ENCODE measurements at regions not wholly inside any gene's neighbourhood (a gene's known extent, or its start where the extent isn't known, plus 50 kb on each side); places are given as distances from the start of the nearest gene placed in this dataset.

DNA sequence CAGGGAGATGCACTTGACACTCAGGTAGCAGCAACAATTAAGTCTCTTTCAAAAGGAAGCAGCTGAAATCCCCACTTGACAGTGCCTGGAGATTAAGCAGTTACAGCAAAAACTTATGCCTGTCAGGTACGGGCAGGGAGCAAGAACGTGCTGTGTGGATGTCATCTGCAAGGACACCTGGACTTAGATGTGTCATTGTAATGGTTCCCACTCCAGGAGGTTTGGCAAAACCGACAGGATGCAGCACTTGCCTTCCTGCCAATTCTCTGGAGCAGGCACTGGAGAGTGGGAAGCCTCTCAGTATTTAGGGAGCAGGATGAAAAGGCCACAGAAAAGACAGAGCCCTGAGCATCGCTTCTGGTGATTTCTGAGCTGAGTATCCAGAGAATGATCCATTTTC, 292.4 kb downstream of the PDCD6IP start:
- Histone ChIP-seq H3K27ac (ENCODE audit: control insufficient read depth, insufficient read depth) (no peak overlapping the region), H3K4me3 (no peak overlapping the region), H3K9ac (ENCODE audit: control insufficient read depth, insufficient read depth, low read length) (no peak overlapping the region), H4K20me1 (ENCODE audit: control insufficient read depth, insufficient read depth) (no peaks in the 10 kb centered on the region), H3K4me2 (ENCODE audit: control insufficient read depth, insufficient read depth) (no peak overlapping the region), H3K36me3 (ENCODE audit: control insufficient read depth in 2 of 2, insufficient read depth in 2 of 2, low read length in 1 of 2) (no peaks in the 10 kb centered on the region), H3K9me3 (replicated peaks; ENCODE audit: control insufficient read depth, insufficient read depth, low read length) (no peaks in the 10 kb centered on the region; the same call in 2 of the 3 replicates), H3K4me1 (ENCODE audit: control insufficient read depth, insufficient read depth, low read length) (no peaks in the 10 kb centered on the region), H3K27me3 (replicated peaks in 1 of 2; ENCODE audit: control insufficient read depth in 2 of 2, insufficient read depth in 2 of 2, low read length in 1 of 2) (no peaks in the 10 kb centered on the region), H3K79me2 (ENCODE audit: control insufficient read depth, insufficient read depth, low read length) (no peaks in the 10 kb centered on the region), H2AFZ (ENCODE audit: control insufficient read depth, low read depth, low read length) (no peak overlapping the region)
- 52% methylated on average over 4 of the region's 4 CpGs for WGBS (ENCODE audit: insufficient coverage, insufficient replicate concordance, low lambda C conversion rate, missing lambda C conversion rate)
- ChIA-PET CTCF (no interaction called here), RAD21 (ENCODE audit: unreplicated experiment) (no interaction called here), POLR2A (no interaction called here), SMC1A (ENCODE audit: uncharacterized antibody, unreplicated experiment) (no interaction called here)
- no peak for FAIRE-seq
- in situ Hi-C loops (cut with MboI): no loop called here
- no peak for ATAC-seq
- no TSS peak for BruUV-seq (replicated peaks)
- intact Hi-C loops (cut with micrococcal nuclease; ENCODE audit: unreplicated experiment): no loop called here
- DNase-seq (ENCODE audit: low read depth, low spot score): no peak
- TF ChIP-seq, protein P1, sequence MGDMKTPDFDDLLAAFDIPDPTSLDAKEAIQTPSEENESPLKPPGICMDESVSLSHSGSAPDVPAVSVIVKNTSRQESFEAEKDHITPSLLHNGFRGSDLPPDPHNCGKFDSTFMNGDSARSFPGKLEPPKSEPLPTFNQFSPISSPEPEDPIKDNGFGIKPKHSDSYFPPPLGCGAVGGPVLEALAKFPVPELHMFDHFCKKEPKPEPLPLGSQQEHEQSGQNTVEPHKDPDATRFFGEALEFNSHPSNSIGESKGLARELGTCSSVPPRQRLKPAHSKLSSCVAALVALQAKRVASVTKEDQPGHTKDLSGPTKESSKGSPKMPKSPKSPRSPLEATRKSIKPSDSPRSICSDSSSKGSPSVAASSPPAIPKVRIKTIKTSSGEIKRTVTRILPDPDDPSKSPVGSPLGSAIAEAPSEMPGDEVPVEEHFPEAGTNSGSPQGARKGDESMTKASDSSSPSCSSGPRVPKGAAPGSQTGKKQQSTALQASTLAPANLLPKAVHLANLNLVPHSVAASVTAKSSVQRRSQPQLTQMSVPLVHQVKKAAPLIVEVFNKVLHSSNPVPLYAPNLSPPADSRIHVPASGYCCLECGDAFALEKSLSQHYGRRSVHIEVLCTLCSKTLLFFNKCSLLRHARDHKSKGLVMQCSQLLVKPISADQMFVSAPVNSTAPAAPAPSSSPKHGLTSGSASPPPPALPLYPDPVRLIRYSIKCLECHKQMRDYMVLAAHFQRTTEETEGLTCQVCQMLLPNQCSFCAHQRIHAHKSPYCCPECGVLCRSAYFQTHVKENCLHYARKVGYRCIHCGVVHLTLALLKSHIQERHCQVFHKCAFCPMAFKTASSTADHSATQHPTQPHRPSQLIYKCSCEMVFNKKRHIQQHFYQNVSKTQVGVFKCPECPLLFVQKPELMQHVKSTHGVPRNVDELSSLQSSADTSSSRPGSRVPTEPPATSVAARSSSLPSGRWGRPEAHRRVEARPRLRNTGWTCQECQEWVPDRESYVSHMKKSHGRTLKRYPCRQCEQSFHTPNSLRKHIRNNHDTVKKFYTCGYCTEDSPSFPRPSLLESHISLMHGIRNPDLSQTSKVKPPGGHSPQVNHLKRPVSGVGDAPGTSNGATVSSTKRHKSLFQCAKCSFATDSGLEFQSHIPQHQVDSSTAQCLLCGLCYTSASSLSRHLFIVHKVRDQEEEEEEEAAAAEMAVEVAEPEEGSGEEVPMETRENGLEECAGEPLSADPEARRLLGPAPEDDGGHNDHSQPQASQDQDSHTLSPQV (IDR thresholded peaks at IDR 0.05): no peak
- TF ChIP-seq MLLT1 (IDR thresholded peaks at IDR 0.05) (no peak), RBBP5 (conservative IDR thresholded peaks at IDR 0.05) (no peak), BCL3 (IDR thresholded peaks at IDR 0.05; ENCODE audit: borderline replicate concordance, insufficient read depth, low read depth, low read length, poor library complexity, severe bottlenecking) (no peak), ZSCAN29 (IDR thresholded peaks at IDR 0.05) (no peak), YY1 (IDR thresholded peaks at IDR 0.05; ENCODE audit: low read depth, low read length) (no peak), KLF5 (IDR thresholded peaks at IDR 0.05; ENCODE audit: partially characterized antibody) (no peak), JUNB (IDR thresholded peaks at IDR 0.05) (no peak)
- TF ChIP-seq, protein P2, sequence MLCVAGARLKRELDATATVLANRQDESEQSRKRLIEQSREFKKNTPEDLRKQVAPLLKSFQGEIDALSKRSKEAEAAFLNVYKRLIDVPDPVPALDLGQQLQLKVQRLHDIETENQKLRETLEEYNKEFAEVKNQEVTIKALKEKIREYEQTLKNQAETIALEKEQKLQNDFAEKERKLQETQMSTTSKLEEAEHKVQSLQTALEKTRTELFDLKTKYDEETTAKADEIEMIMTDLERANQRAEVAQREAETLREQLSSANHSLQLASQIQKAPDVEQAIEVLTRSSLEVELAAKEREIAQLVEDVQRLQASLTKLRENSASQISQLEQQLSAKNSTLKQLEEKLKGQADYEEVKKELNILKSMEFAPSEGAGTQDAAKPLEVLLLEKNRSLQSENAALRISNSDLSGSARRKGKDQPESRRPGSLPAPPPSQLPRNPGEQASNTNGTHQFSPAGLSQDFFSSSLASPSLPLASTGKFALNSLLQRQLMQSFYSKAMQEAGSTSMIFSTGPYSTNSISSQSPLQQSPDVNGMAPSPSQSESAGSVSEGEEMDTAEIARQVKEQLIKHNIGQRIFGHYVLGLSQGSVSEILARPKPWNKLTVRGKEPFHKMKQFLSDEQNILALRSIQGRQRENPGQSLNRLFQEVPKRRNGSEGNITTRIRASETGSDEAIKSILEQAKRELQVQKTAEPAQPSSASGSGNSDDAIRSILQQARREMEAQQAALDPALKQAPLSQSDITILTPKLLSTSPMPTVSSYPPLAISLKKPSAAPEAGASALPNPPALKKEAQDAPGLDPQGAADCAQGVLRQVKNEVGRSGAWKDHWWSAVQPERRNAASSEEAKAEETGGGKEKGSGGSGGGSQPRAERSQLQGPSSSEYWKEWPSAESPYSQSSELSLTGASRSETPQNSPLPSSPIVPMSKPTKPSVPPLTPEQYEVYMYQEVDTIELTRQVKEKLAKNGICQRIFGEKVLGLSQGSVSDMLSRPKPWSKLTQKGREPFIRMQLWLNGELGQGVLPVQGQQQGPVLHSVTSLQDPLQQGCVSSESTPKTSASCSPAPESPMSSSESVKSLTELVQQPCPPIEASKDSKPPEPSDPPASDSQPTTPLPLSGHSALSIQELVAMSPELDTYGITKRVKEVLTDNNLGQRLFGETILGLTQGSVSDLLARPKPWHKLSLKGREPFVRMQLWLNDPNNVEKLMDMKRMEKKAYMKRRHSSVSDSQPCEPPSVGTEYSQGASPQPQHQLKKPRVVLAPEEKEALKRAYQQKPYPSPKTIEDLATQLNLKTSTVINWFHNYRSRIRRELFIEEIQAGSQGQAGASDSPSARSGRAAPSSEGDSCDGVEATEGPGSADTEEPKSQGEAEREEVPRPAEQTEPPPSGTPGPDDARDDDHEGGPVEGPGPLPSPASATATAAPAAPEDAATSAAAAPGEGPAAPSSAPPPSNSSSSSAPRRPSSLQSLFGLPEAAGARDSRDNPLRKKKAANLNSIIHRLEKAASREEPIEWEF (IDR thresholded peaks at IDR 0.05; ENCODE audit: insufficient replicate concordance, low read depth, low read length): no peak
- TF ChIP-seq, protein P3, sequence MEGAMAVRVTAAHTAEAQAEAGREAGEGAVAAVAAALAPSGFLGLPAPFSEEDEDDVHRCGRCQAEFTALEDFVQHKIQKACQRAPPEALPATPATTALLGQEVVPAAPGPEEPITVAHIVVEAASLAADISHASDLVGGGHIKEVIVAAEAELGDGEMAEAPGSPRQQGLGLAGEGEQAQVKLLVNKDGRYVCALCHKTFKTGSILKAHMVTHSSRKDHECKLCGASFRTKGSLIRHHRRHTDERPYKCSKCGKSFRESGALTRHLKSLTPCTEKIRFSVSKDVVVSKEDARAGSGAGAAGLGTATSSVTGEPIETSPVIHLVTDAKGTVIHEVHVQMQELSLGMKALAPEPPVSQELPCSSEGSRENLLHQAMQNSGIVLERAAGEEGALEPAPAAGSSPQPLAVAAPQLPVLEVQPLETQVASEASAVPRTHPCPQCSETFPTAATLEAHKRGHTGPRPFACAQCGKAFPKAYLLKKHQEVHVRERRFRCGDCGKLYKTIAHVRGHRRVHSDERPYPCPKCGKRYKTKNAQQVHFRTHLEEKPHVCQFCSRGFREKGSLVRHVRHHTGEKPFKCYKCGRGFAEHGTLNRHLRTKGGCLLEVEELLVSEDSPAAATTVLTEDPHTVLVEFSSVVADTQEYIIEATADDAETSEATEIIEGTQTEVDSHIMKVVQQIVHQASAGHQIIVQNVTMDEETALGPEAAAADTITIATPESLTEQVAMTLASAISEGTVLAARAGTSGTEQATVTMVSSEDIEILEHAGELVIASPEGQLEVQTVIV (IDR thresholded peaks at IDR 0.05; ENCODE audit: borderline replicate concordance, partially characterized antibody): no peak
